ENCODE measurements at regions not wholly inside any gene's neighbourhood (a gene's known extent, or its start where the extent isn't known, plus 50 kb on each side); places are given as distances from the start of the nearest gene placed in this dataset.
"Not testable (repeated sequence)": the region's sequence is repeated elsewhere in the genome, so short reads cannot be mapped to it uniquely, and the experiment has no call there.

DNA sequence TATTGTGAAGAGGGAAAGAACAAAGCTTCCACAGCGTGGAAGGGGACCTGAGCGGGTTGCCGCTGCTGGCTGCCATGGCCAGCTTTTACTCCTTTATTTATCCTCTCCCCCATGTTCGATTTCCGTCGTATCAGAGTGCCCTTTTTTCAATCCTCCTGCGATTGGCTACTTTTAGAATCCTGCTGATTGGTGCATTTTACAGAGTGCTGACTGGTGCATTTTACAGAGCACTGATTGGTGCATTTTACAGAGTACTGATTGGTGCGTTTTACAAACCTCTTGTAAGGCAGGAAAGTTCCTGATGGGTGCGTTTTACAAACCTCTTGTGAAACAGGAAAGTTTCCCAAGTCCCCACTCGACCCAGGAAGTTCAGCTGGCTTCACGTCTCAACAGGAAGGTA is 381.7 kb upstream of the ATP10A start:
- H3K36me3 ChIP-seq (ENCODE audit: insufficient read depth, low read length); H3K4me3 ChIP-seq (ENCODE audit: low read length); H2AFZ ChIP-seq (ENCODE audit: low read depth, low read length); H3K9ac ChIP-seq (ENCODE audit: low read length); H3K4me2 ChIP-seq (ENCODE audit: low read length); H3K27ac ChIP-seq (ENCODE audit: low read length); H4K20me1 ChIP-seq (ENCODE audit: insufficient read depth); H3K79me2 ChIP-seq (replicated peaks; ENCODE audit: insufficient read depth, low read length); H3K27me3 ChIP-seq (ENCODE audit: insufficient read depth, low read depth, low read length); H3K9me2 ChIP-seq (ENCODE audit: insufficient read depth, low read length); H3K9me3 ChIP-seq (ENCODE audit: low read length); H3F3A ChIP-seq (ENCODE audit: insufficient read depth, low read length, poor library complexity, severe bottlenecking): not testable (repeated sequence)

GRCh38 chr15:26243382-26243781 is 380.3 kb upstream of the ATP10A start:
- Histone ChIP-seq H3K9me2 (ENCODE audit: insufficient read depth, low read length) (no peaks in the 10 kb centered on the region), H3F3A (ENCODE audit: insufficient read depth, low read length, poor library complexity, severe bottlenecking) (no peaks in the 10 kb centered on the region), H3K36me3 (ENCODE audit: insufficient read depth, low read length) (no peaks in the 10 kb centered on the region), H3K4me3 (ENCODE audit: low read length) (no peak overlapping the region), H3K79me2 (replicated peaks; ENCODE audit: insufficient read depth, low read length) (no peaks in the 10 kb centered on the region), H2AFZ (ENCODE audit: low read depth, low read length) (no peak overlapping the region), H3K27ac (ENCODE audit: low read length) (no peak overlapping the region), H4K20me1 (ENCODE audit: insufficient read depth) (no peaks in the 10 kb centered on the region), H3K9me3 (ENCODE audit: low read length) (no peaks in the 10 kb centered on the region), H3K27me3 (ENCODE audit: insufficient read depth, low read depth, low read length) (no peaks in the 10 kb centered on the region), H3K4me2 (ENCODE audit: low read length) (no peak overlapping the region), H3K9ac (ENCODE audit: low read length) (no peak overlapping the region)
- TF ChIP-seq RAD21 (conservative IDR thresholded peaks at IDR 0.05) (no peak), EZH2 (IDR thresholded peaks at IDR 0.05; ENCODE audit: borderline replicate concordance, insufficient read depth, low read length, poor library complexity, severe bottlenecking) (no peak), EP300 (conservative IDR thresholded peaks at IDR 0.05; ENCODE audit: poor library complexity, severe bottlenecking) (no peak), MXI1 (conservative IDR thresholded peaks at IDR 0.05; ENCODE audit: poor library complexity, severe bottlenecking) (no peak), POLR2AphosphoS5 (IDR thresholded peaks at IDR 0.05) (no peak), TAF1 (IDR thresholded peaks at IDR 0.05; ENCODE audit: low read depth) (no peak), SMC3 (conservative IDR thresholded peaks at IDR 0.05; ENCODE audit: poor library complexity) (no peak)
- TF ChIP-seq, protein P1, sequence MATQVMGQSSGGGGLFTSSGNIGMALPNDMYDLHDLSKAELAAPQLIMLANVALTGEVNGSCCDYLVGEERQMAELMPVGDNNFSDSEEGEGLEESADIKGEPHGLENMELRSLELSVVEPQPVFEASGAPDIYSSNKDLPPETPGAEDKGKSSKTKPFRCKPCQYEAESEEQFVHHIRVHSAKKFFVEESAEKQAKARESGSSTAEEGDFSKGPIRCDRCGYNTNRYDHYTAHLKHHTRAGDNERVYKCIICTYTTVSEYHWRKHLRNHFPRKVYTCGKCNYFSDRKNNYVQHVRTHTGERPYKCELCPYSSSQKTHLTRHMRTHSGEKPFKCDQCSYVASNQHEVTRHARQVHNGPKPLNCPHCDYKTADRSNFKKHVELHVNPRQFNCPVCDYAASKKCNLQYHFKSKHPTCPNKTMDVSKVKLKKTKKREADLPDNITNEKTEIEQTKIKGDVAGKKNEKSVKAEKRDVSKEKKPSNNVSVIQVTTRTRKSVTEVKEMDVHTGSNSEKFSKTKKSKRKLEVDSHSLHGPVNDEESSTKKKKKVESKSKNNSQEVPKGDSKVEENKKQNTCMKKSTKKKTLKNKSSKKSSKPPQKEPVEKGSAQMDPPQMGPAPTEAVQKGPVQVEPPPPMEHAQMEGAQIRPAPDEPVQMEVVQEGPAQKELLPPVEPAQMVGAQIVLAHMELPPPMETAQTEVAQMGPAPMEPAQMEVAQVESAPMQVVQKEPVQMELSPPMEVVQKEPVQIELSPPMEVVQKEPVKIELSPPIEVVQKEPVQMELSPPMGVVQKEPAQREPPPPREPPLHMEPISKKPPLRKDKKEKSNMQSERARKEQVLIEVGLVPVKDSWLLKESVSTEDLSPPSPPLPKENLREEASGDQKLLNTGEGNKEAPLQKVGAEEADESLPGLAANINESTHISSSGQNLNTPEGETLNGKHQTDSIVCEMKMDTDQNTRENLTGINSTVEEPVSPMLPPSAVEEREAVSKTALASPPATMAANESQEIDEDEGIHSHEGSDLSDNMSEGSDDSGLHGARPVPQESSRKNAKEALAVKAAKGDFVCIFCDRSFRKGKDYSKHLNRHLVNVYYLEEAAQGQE (IDR thresholded peaks at IDR 0.05; ENCODE audit: borderline replicate concordance), result no peak
- TF ChIP-seq, protein P2, sequence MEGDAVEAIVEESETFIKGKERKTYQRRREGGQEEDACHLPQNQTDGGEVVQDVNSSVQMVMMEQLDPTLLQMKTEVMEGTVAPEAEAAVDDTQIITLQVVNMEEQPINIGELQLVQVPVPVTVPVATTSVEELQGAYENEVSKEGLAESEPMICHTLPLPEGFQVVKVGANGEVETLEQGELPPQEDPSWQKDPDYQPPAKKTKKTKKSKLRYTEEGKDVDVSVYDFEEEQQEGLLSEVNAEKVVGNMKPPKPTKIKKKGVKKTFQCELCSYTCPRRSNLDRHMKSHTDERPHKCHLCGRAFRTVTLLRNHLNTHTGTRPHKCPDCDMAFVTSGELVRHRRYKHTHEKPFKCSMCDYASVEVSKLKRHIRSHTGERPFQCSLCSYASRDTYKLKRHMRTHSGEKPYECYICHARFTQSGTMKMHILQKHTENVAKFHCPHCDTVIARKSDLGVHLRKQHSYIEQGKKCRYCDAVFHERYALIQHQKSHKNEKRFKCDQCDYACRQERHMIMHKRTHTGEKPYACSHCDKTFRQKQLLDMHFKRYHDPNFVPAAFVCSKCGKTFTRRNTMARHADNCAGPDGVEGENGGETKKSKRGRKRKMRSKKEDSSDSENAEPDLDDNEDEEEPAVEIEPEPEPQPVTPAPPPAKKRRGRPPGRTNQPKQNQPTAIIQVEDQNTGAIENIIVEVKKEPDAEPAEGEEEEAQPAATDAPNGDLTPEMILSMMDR (IDR thresholded peaks at IDR 0.05; ENCODE audit: poor library complexity, severe bottlenecking), result no peak

GRCh38 chr15:26242565-26243071 is 379.5 kb upstream of the ATP10A start:
- no peak overlapping the region for H3K4me2 ChIP-seq (ENCODE audit: low read length)

More at GRCh38 chr15:26242565-26243071, 379.5 kb upstream of the ATP10A start:
- no peak overlapping the region for H3K9ac ChIP-seq (ENCODE audit: low read length)
- TF ChIP-seq POLR2AphosphoS5 (IDR thresholded peaks at IDR 0.05) (no peak), SMC3 (conservative IDR thresholded peaks at IDR 0.05; ENCODE audit: poor library complexity) (no peak), EP300 (conservative IDR thresholded peaks at IDR 0.05; ENCODE audit: poor library complexity, severe bottlenecking) (no peak), EZH2 (IDR thresholded peaks at IDR 0.05; ENCODE audit: borderline replicate concordance, insufficient read depth, low read length, poor library complexity, severe bottlenecking) (no peak), TAF1 (IDR thresholded peaks at IDR 0.05; ENCODE audit: low read depth) (no peak), MXI1 (conservative IDR thresholded peaks at IDR 0.05; ENCODE audit: poor library complexity, severe bottlenecking) (no peak), RAD21 (conservative IDR thresholded peaks at IDR 0.05) (no peak)
- TF ChIP-seq, protein P1 (IDR thresholded peaks at IDR 0.05; ENCODE audit: borderline replicate concordance), result no peak
- TF ChIP-seq, protein P2 (IDR thresholded peaks at IDR 0.05; ENCODE audit: poor library complexity, severe bottlenecking), result no peak
- no peaks in the 10 kb centered on the region for H3K27me3 ChIP-seq (ENCODE audit: insufficient read depth, low read depth, low read length)
- H3F3A ChIP-seq (ENCODE audit: insufficient read depth, low read length, poor library complexity, severe bottlenecking), result no peaks in the 10 kb centered on the region
- H3K36me3 ChIP-seq (ENCODE audit: insufficient read depth, low read length), result no peaks in the 10 kb centered on the region
- no peaks in the 10 kb centered on the region for H3K9me2 ChIP-seq (ENCODE audit: insufficient read depth, low read length)
- H3K9me3 ChIP-seq (ENCODE audit: low read length), result no peaks in the 10 kb centered on the region
- H3K79me2 ChIP-seq (replicated peaks; ENCODE audit: insufficient read depth, low read length), result no peaks in the 10 kb centered on the region
- H3K27ac ChIP-seq (ENCODE audit: low read length), result no peak overlapping the region
- no peak overlapping the region for H3K4me3 ChIP-seq (ENCODE audit: low read length)
- H4K20me1 ChIP-seq (ENCODE audit: insufficient read depth), result no peaks in the 10 kb centered on the region
- H2AFZ ChIP-seq (ENCODE audit: low read depth, low read length), result no peak overlapping the region

All from neural cell (in vitro differentiated cells).